HCT116 (cell line): ENCODE measurements at regions not wholly inside any gene's neighbourhood (a gene's known extent, or its start where the extent isn't known, plus 50 kb on each side); places are given as distances from the start of the nearest gene placed in this dataset.

Experiments used
- ATAC-seq: fragments of 200-7000 bp; cut with Tn5 transposase; 2 replicates; pipeline ENCODE4 v1.9.1; 2020; ENCODE audit warnings: mild to moderate bottlenecking, moderate library complexity
- BruUV-seq: library from RNA; stranded (reverse); fragments of 400-500 nt; replicated peaks from 2 replicates; lab custom pipeline; 2021; lab: Mats Ljungman, UMichigan
- CTCF ChIA-PET: fragments of 300-600 bp; sonication (Branson Sonifier 250); formaldehyde crosslinking; loops from one replicate; lab custom pipeline; 2021; ENCODE audit warnings: antibody characterized with exemption; lab: Charles Lee
- POLR2A ChIA-PET: fragments of 300-600, 350-600 bp; sonication (Branson Sonifier 250); formaldehyde crosslinking; loops from one replicate; lab custom pipeline; 2021; ENCODE audit warnings: antibody characterized with exemption; lab: Charles Lee
- RAD21 ChIA-PET, 2 experiments: fragments of 300-600 bp; sonication (Branson Sonifier 250); formaldehyde crosslinking; loops; one replicate each; lab custom pipeline; 2023; ENCODE audit warnings: low total read pairs in 2 of 2; ENCODE audit not compliant: uncharacterized antibody in 2 of 2, unreplicated experiment in 2 of 2, low non-redundant PET in 1 of 2; lab: Charles Lee
- DNase-seq: peaks from one replicate; pipeline ENCODE4 v3.0.0-alpha.2; 2010; ENCODE audit warnings: low read depth, low spot score
- H2AFZ ChIP-seq: fragments of 200-600 bp; shearing (Covaris generic), sonication (generic); 2 replicates; pipeline ENCODE4 v1.6.1; 2017; ENCODE audit warnings: low read depth, mixed run types, mixed read lengths, antibody characterized with exemption, low read length; ENCODE audit not compliant: poor library complexity, severe bottlenecking
- H3K27ac ChIP-seq: 2 replicates; pipeline ENCODE4 v1.5.1; 2012; ENCODE audit warnings: low read depth, low read length
- H3K27me3 ChIP-seq: fragments of 200-600 bp; sonication (generic); 2 replicates; pipeline ENCODE4 v1.6.1; 2016; ENCODE audit warnings: mixed run types, low read length, mixed read lengths; ENCODE audit not compliant: insufficient read depth
- H3K36me3 ChIP-seq, 2 experiments: fragments of 200-500 bp in 1 of 2; fragments of 200-600 bp in 1 of 2; sonication (Bioruptor generic) in 1 of 2; sonication (generic) in 1 of 2; 2 replicates each; pipeline versions ENCODE4 v1.5.1 to v1.6.1; 2014 to 2016; ENCODE audit warnings: low read length in 2 of 2, inconsistent platforms in 1 of 2, mixed read lengths in 1 of 2, mixed run types in 1 of 2; ENCODE audit not compliant: insufficient read depth in 2 of 2, control insufficient read depth in 1 of 2
- H3K4me1 ChIP-seq, 2 experiments: fragments of 200-600 bp in 1 of 2; sonication (generic) in 1 of 2; 2 replicates each; pipeline versions ENCODE4 v1.5.1 to v1.6.1; 2012 to 2017; ENCODE audit warnings: low read length in 2 of 2, inconsistent platforms in 1 of 2, mild to moderate bottlenecking in 1 of 2, mixed read lengths in 1 of 2, mixed run types in 1 of 2, moderate library complexity in 1 of 2; ENCODE audit not compliant: insufficient read depth in 2 of 2, control insufficient read depth in 1 of 2
- H3K4me2 ChIP-seq: fragments of 200-600 bp; sonication (generic); 2 replicates; pipeline ENCODE4 v1.6.1; 2017; ENCODE audit warnings: mixed run types, low read length, mixed read lengths
- H3K4me3 ChIP-seq, 2 experiments: fragments of 200-600 bp in 1 of 2; sonication (generic) in 1 of 2; replicated peaks in 1 of 2; 2 replicates each; pipeline ENCODE4 v1.5.1; 2011 to 2016; ENCODE audit warnings: low read length in 2 of 2, control low read depth in 1 of 2, low read depth in 1 of 2, mild to moderate bottlenecking in 1 of 2, mixed read lengths in 1 of 2, mixed run types in 1 of 2
- H3K79me2 ChIP-seq: fragments of 200-600 bp; sonication (generic); 2 replicates; pipeline ENCODE4 v1.6.1; 2017; ENCODE audit warnings: mild to moderate bottlenecking, mixed run types, low read length, moderate library complexity, mixed read lengths; ENCODE audit not compliant: insufficient read depth
- H3K9ac ChIP-seq: fragments of 200-600 bp; sonication (generic); 2 replicates; pipeline ENCODE4 v1.6.1; 2016; ENCODE audit warnings: low read length, mixed read lengths
- H3K9me2 ChIP-seq: fragments of 200-600 bp; sonication (generic), shearing (Covaris generic); 2 replicates; pipeline ENCODE4 v1.6.1; 2017; ENCODE audit warnings: mixed run types, mild to moderate bottlenecking, moderate library complexity; ENCODE audit not compliant: insufficient read depth
- H3K9me3 ChIP-seq, 2 experiments: fragments of 200-500 bp in 1 of 2; fragments of 200-600 bp in 1 of 2; sonication (Bioruptor generic) in 1 of 2; sonication (generic) in 1 of 2; 2 replicates each; pipeline ENCODE4 v1.6.1; 2014 to 2017; ENCODE audit warnings: low read length in 2 of 2, mixed read lengths in 2 of 2, inconsistent platforms in 1 of 2, low read depth in 1 of 2, mild to moderate bottlenecking in 1 of 2, mixed run types in 1 of 2, moderate library complexity in 1 of 2; ENCODE audit not compliant: control insufficient read depth in 1 of 2, insufficient read depth in 1 of 2
- H4K20me1 ChIP-seq: fragments of 200-600 bp; sonication (generic), shearing (Covaris generic); 2 replicates; pipeline ENCODE4 v1.6.1; 2017; ENCODE audit warnings: mixed run types, mild to moderate bottlenecking, moderate library complexity; ENCODE audit not compliant: insufficient read depth
- ATF3 ChIP-seq: IDR thresholded peaks from 2 replicates; pipeline ENCODE4 v1.6.1; 2012
- CBX3 ChIP-seq: IDR thresholded peaks from 2 replicates; pipeline ENCODE4 v1.6.1; 2012; ENCODE audit warnings: low read depth
- CTCF ChIP-seq, 3 experiments: fragments of 200-600 bp in 1 of 3; sonication (generic) in 1 of 3; IDR thresholded peaks in 2 of 3; conservative IDR thresholded peaks in 1 of 3; 2 replicates each; pipeline ENCODE4 v1.5.1; 2012 to 2017; ENCODE audit warnings: low read depth in 2 of 3, low read length in 2 of 3, antibody characterized with exemption in 1 of 3, borderline replicate concordance in 1 of 3, control low read depth in 1 of 3, mild to moderate bottlenecking in 1 of 3, mixed read lengths in 1 of 3, mixed run types in 1 of 3, moderate library complexity in 1 of 3; ENCODE audit not compliant: insufficient read depth in 1 of 3
- ELF1 ChIP-seq: IDR thresholded peaks from 2 replicates; pipeline ENCODE4 v1.6.1; 2012; ENCODE audit warnings: low read depth, borderline replicate concordance
- EZH2 ChIP-seq: fragments of 200-600 bp; sonication (generic); IDR thresholded peaks from 2 replicates; pipeline ENCODE4 v1.6.1; 2017; ENCODE audit warnings: antibody characterized with exemption, mixed run types
- EZH2phosphoT487 ChIP-seq: fragments of 200-600 bp; IDR thresholded peaks from 2 replicates; pipeline ENCODE4 v1.6.1; 2018; ENCODE audit warnings: antibody characterized with exemption, borderline replicate concordance
- FOSL1 ChIP-seq: IDR thresholded peaks from 2 replicates; pipeline ENCODE4 v1.6.1; 2012; ENCODE audit warnings: low read depth
- JUND ChIP-seq: IDR thresholded peaks from 2 replicates; pipeline ENCODE4 v1.6.1; 2012
- MAX ChIP-seq: IDR thresholded peaks from 2 replicates; pipeline ENCODE4 v1.6.1; 2012
- POLR2A ChIP-seq: IDR thresholded peaks from 2 replicates; pipeline ENCODE4 v1.7.0; 2011; ENCODE audit warnings: borderline replicate concordance; ENCODE audit not compliant: insufficient read depth, insufficient read length; ENCODE audit errors: extremely low read depth
- POLR2AphosphoS5 ChIP-seq: IDR thresholded peaks from 2 replicates; pipeline ENCODE4 v1.6.1; 2011; ENCODE audit warnings: mild to moderate bottlenecking, low read depth, low read length, moderate library complexity
- REST ChIP-seq: IDR thresholded peaks from 2 replicates; pipeline ENCODE4 v1.6.1; 2012; ENCODE audit warnings: low read depth
- SIN3A ChIP-seq: IDR thresholded peaks from 2 replicates; pipeline ENCODE4 v1.6.1; 2012; ENCODE audit warnings: low read depth
- SP1 ChIP-seq: IDR thresholded peaks from 2 replicates; pipeline ENCODE4 v1.6.1; 2012; ENCODE audit warnings: low read depth
- SRF ChIP-seq: IDR thresholded peaks from 2 replicates; pipeline ENCODE4 v1.6.1; 2012; ENCODE audit warnings: low read depth
- TCF7L2 ChIP-seq: IDR thresholded peaks from 2 replicates; pipeline ENCODE4 v1.7.0; 2011; ENCODE audit warnings: borderline replicate concordance, inconsistent platforms; ENCODE audit not compliant: insufficient read depth, insufficient read length; ENCODE audit errors: extremely low read depth
- YY1 ChIP-seq: IDR thresholded peaks from 2 replicates; pipeline ENCODE4 v1.6.1; 2011; ENCODE audit warnings: low read length, low read depth, moderate library complexity, mild to moderate bottlenecking; ENCODE audit not compliant: insufficient replicate concordance; ENCODE audit errors: extremely low read depth
- ZBTB33 ChIP-seq: IDR thresholded peaks from 2 replicates; pipeline ENCODE4 v1.6.1; 2011; ENCODE audit warnings: mild to moderate bottlenecking, low read length, moderate library complexity; ENCODE audit not compliant: insufficient replicate concordance; ENCODE audit errors: extremely low read depth
- ZFX ChIP-seq: fragments of 450-650 bp; IDR thresholded peaks from 2 replicates; pipeline ENCODE4 v1.6.1; 2017
- ZNF274 ChIP-seq: fragments of 200-500 bp; sonication (Bioruptor generic); IDR thresholded peaks from 2 replicates; pipeline ENCODE4 v1.6.1; 2014; ENCODE audit warnings: mild to moderate bottlenecking, low read depth, low read length, inconsistent platforms
- intact Hi-C: fragments of 100-400 bp; cut with micrococcal nuclease; formaldehyde crosslinking; loops from 2 replicates; pipeline ENCODE4 v1.10.0; 2022

GRCh38 chr5:44729536-44729935 lies 79.2 kb upstream of the MRPS30 start (continued):
- TF ChIP-seq FOSL1 = no peak
- TF ChIP-seq, all 23 proteins: peak for 0

GRCh38 chr5:44727100-44727499 lies 81.6 kb upstream of the MRPS30 start:
- intact Hi-C loops = no loop called here
- Histone ChIP-seq H3K4me1 (no peaks in the 10 kb centered on the region), H3K27ac (no peak overlapping the region), H3K9ac (no peak overlapping the region)
- POLR2A ChIA-PET = no interaction called here
- BruUV-seq = no TSS peak
- TF ChIP-seq MAX (no peak), EZH2 (no peak), FOSL1 (no peak), ZBTB33 (no peak), SP1 (no peak), CTCF (IDR thresholded peaks at IDR 0.05 in 2 of 3, conservative IDR thresholded peaks at IDR 0.05 in 1 of 3; ENCODE audit: borderline replicate concordance in 1 of 3, insufficient read depth in 1 of 3, low read depth in 2 of 3, low read length in 2 of 3) (no peak; a peak in 1 of 6 replicates), POLR2A (no peak), EZH2phosphoT487 (no peak), ZFX (no peak), ZNF274 (no peak), YY1 (no peak), SRF (no peak), TCF7L2 (no peak), ATF3 (no peak), REST (no peak), JUND (no peak), CBX3 (no peak), POLR2AphosphoS5 (no peak), SIN3A (no peak), ELF1 (no peak)
- TF ChIP-seq, all 23 proteins: peak for 0
- ChIA-PET CTCF (no interaction called here), RAD21 (no interaction called here)
- Histone ChIP-seq H3K79me2 (no peaks in the 10 kb centered on the region), H3K9me2 (no peaks in the 10 kb centered on the region), H4K20me1 (no peaks in the 10 kb centered on the region), H3K4me3 (no peak overlapping the region), H3K4me2 (no peak overlapping the region), H3K9me3 (no peaks in the 10 kb centered on the region), H2AFZ (no peak overlapping the region), H3K36me3 (no peaks in the 10 kb centered on the region), H3K27me3 (no peaks in the 10 kb centered on the region)
- ATAC-seq (no peak), DNase-seq (no peak)
